ENCODE measurements at regions not wholly inside any gene's neighbourhood (a gene's known extent, or its start where the extent isn't known, plus 50 kb on each side); places are given as distances from the start of the nearest gene placed in this dataset.
"Not testable (repeated sequence)": the region's sequence is repeated elsewhere in the genome, so short reads cannot be mapped to it uniquely, and the experiment has no call there.

DNA sequence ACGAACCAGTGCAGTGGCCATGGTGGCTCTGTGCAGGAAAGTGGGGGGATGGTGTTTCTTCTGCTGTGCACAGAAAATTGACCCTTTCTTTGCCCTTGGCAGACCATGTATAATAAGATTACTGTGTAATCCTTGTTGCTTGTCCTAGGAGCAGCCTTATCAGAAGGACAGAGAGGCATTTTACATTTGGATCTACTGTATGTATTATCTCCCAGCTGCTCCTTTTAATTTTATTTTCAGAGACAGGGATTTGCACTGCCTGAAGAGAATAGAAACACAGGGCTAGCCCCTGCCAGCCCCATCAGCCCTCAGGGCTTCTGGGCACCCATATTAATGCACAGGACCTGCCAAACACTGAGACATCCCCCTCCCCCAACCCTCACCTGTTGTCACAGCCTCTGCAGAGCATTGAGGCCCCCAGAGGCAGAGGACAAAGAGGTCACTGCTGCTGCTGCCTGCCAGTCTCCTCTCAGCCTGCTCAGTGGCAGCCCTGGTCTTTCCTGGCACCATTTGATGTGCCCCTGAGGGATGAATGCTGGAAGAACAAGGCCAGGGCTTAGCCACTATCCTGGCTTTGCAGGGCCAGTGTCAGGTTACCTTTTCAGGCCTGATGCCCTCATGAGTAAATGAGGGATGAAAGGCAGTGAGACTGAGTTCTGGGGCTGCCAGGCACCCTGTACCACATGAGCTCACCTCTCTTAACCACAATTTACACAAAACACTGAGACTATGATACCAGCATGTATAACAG is 533.4 kb downstream of the NTRK3 start:
- DNase-seq (ENCODE audit: low read depth) = no peak

DNA sequence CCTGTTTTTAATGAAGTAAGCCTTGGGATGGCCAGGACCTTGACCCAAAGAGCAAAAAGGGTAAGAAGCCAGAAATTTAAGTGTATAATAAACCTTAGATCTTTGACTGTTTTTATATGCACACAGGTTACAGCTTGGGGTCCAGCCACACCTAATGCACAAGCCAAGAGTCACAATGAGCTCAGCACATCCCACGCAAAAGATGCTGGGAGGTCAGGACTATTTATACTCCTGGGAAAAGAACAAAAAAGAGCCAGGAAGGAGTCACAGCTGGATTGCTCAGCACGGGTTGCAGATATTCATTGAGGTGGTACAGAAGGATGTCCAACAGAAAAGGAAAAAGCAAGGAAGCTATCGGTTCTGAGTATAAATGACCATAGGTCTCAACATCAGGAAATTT is 536.3 kb downstream of the NTRK3 start:
- no peak for DNase-seq (ENCODE audit: low read depth)

DNA sequence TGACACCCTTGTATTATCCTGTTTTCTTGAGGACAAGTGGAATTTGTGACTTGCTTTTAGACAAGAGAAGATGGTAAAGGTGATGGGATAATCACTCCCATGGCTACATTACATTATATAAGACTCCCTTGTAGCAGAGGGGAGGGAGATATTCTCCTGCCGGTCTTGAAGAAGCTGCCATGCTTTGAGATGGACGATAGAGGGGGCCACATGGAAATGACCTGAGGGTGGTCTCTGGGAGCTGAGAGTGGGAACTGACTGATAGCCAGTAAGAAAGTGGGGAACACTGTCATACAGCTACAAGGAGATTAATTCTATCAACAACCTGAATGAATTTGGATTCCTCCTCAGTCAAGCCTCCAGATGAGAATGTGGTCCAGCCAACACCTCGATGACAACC is 540.1 kb downstream of the NTRK3 start:
- no peak for DNase-seq (ENCODE audit: low read depth)

DNA sequence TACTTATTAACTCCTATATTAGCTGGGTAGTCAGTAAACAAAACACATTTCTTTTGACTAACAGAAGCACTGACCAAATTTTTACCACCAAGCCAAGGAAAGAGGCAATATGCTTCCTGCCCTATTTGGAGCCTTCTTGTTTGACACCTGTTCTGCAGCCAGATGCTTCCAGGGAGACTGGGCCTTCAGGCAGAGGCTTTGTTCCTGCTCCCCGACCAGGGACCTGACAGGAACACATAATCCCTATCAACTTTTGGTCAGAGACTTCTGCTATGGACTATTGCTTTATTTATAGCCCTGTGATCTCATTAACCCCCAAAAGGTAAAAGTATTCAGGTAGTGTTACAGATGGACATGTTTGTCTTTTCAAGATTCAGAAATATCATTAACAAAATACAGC is 541.3 kb downstream of the NTRK3 start:
- no peak for DNase-seq (ENCODE audit: low read depth)

DNA sequence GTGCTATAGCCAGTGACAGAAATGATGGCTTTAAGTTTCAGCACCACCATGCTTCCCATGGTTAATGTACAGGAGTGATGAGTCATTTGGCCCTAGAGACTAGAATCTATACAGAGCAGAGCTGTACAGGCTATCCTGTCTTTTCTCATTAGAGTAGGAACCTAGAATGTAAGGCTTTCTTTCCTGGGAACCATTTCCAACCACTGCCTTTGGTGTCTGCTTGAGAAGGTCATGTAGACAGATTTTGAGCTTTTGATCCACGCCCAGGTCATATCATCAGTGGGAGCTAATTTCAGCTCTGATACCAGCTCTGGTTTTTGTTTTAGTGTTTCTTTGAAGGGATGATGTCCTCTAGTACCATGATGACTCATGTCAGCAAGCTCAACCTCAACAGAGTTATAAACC is 543.1 kb downstream of the NTRK3 start:
- no peak for DNase-seq (ENCODE audit: low read depth)

DNA sequence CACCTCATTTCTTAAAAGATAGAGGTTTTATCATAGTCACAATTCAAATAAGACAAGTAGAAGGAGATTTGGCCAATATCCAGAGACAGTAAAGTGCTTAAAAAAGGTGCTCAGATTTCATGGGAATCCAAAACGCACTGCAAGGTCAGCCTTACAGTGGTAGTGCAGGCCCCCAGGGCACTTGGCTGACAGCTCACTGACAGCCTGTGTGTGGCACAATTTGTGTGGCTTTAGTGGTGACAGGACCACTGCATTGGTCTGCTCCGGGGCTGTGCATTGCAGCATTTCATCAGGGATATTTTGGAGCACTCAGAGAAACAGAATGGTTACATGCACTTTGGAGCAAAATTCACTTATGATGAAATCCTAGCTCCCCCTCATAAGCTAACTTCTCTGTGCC is 544.3 kb downstream of the NTRK3 start:
- DNase-seq (ENCODE audit: low read depth) = no peak

DNA sequence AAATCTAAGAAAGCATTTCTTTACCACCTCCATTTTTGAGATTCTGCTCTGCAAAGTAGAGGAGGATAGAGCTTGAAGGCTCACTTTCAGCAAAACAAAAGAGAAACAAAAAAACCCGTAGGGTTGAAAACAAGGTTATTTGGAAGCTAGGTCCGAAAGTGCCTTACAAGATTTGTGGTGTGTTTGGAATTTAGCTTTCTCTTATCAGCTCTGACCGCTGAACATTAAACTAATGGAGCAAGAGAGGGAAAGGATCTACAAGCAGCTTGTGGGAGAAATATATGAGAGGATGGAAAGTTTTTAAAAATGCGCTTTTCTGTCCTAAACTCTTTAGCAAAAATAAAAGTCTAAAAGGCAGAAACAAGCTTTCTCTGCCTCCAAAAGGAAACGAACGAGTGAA is 545.5 kb downstream of the NTRK3 start:
- DNase-seq (ENCODE audit: low read depth) = no peak

DNA sequence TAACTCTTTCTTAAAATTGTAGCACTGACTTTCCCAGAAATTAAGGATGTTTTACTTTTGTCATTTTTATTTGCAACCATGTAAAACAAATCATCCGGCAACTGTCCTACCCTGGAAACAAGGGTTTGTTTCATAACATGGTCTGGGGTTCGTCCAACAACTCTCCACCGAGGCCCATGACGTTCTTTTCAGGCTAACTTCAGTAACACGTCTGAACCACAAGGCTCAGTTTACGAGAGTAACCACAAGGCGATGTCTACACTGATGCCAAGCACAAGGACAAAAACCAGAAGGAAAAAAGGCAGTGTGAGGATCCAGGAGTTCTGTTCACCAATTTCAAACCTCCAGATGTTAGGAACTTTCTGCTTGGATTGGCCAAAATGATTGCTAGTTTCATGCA is 546.1 kb downstream of the NTRK3 start:
- no peak for DNase-seq (ENCODE audit: low read depth)

DNA sequence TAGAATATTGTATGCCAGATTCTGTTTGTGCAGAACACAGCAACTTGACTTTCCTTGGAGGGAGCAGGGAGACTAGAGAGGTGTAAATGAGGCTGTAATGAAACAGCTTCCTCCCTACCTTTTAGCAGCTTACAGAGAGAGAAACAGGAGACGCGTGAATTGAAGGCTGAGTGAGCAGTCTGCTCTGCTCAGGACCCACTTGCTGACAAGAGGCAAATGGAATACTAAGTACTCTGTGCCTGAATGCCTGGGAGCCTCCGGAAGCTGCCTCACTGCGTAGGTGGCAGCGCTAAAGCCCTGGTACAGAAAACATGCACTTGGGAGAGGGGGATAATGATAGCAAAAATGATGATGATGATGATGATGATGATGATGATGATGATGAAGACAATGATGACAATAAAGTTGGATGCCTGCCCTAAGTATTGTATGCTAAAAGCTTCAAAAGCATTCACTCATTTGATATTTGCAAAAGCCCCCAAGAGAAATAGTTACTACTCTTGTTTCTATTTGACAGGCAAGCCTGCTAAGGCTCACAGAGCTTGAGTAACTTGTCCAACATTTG is 548.9 kb downstream of the NTRK3 start:
- DNase-seq (ENCODE audit: low read depth) = no peak

DNA sequence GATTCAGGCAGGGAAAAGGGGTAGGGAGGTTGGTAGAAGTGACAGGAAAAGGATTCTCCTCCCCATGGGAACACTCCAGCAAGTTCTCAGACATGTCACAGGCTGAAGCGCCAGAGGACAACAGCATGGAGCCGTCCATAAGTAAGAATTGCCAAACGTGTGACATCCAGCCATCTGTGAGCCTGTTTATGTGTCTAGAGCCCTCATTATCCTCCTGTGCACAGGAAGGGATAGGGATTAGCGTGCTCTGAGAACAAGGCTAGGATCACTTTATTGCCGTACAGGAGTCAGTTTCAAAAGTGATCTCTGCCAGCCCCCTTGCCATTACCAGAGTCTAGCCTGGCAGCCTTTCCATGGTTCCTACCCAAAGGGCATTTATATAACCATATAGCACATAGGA is 549.5 kb downstream of the NTRK3 start:
- DNase-seq (ENCODE audit: low read depth) = no peak

DNA sequence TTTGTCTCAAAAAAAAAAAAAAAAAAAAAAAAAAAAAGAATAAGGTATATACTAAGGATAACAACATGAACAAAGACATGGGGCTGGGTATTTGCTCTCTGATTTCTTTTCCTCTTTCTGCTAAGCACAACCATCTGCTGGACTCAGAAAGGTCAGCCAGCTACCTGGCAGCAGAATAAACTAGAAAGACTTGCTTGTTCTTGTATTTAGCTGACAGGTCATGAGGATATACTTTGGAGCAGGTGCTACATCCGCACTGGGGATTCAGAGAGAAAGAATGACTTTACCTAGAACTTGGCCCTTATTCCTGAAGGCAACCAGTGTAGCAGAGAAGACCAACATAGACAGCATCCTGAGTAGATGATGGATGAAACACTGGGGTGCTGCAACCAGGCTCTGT is 550.5 kb downstream of the NTRK3 start:
- no peak for DNase-seq (ENCODE audit: low read depth)

DNA sequence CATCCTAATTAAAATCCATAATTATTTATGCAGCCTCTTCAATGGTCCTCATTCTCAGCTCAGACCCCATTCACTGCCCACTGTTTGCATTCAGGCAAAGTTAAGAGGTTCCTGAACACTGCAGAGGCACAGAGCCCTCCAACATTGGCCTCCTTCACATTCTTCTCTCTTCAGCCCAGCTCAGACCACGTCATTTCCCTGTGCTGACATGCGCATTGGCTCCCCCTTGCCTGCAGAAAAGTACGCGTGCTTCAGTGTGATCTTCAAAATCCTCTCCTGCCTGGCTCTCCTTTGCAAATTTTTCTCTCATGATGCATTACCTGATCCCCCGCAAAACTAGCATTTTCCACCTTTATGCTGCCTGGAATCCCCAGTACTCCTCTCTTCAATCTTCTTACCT is 552.3 kb downstream of the NTRK3 start:
- DNase-seq (ENCODE audit: low read depth) = no peak

DNA sequence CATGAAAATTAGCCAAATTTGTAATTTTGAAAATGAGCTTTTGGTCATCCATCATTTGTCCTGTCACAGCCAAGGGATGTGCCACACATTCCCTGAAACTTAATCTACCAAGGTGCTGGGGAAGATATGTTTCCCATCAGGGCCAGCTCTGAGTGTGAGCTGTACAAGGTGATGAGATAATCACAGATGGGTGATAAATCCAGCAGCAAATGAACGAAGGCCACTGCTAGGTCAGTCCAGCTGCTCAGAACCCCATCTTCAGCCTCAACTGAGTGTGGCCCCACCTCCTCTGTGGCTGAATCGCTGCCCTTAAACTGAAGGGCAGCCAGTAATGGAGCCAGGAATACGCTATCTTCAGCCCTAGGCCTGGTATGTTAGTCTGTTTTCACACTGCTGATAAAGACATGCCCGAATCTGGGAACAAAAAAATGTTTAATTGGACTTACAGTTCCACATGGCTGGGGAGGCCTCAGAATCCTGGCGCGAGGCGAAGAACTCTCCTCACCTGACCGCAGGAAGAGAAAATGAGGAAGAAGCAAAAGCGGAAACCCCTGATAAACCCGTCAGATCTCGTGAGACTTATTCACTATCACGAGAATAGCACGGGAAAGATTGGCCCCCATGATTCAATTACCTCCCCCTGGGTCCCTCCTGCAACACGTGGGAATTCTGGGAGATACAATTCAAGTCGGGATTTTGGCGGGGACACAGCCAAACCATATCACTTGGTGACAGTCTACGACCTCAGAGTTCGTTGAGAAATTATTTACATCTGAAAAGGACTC is 553.0 kb downstream of the NTRK3 start:
- DNase-seq (ENCODE audit: low read depth) = no peak

DNA sequence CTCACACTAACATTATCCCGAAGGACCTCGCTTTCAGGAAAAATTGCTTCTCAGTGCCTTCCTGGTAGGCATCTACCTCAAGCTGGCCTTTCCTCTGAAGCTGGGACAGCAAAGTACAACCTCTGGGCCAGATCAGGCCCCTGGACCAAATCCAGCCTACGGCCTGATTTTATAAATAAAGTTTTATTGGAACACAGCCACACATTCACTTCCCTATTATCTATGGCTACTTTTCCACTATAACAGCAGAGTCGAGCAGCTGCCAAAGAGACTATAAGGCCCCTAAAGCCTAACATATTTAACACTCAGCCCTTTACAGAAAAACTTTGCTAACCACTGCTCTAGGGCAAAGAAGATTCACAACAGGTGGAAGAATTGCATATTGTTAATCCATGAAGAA is 554.3 kb downstream of the NTRK3 start:
- no peak for DNase-seq (ENCODE audit: low read depth)

DNA sequence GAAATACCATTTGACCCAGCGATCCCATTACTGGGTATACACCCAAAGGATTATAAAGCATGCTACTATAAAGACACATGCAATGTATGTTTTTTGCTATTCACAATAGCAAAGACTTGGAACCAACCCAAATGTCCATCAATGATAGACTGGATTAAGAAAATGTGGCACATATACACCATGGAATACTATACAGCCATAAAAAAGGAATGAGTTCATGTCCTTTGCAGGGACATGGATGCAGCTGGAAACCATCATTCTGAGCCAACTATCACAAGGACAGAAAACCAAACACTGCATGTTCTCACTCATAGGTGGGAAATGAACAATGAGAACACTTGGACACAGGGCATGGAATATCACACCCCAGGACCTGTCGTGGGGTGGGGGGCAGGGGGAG is 558.1 kb downstream of the NTRK3 start:
- not testable (repeated sequence) for DNase-seq (ENCODE audit: low read depth)

DNA sequence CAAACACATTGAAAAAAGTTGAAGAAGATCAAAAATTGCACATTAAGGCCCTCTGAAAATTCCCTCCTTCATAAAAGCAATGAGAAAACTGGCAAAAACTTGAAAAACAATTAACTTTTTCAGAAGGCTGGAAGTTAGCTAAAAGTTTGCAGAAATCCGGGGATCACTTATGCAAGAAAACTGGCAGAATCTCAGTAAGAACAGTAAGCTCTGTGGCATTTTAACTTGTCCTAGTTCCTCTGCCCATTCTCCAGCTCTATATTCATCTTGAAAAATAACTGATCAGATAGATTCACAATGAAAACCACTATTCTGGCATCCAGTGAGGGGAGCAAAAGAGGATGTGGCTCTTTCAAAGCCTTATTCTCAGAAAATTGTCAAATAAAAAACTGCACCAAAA is 566.8 kb downstream of the NTRK3 start:
- no peak for DNase-seq (ENCODE audit: low read depth)

DNA sequence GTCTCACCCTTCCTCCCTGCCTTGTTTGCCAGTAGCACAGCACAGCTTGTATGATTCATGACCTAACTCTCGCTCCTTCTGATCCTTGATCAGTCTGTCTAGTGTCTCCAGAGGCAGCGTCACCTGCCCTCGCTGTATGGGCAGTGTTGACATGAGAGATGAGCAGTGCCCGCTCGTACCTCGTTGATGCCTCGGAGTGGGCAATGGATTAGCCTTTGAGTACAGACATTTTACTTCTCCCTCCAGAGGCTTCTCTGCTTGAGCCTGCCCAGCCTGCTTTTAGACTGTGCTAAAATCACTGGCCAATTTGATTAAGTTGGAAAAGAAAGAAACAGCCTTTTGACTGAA is 569.0 kb downstream of the NTRK3 start:
- no peak for DNase-seq (ENCODE audit: low read depth)

DNA sequence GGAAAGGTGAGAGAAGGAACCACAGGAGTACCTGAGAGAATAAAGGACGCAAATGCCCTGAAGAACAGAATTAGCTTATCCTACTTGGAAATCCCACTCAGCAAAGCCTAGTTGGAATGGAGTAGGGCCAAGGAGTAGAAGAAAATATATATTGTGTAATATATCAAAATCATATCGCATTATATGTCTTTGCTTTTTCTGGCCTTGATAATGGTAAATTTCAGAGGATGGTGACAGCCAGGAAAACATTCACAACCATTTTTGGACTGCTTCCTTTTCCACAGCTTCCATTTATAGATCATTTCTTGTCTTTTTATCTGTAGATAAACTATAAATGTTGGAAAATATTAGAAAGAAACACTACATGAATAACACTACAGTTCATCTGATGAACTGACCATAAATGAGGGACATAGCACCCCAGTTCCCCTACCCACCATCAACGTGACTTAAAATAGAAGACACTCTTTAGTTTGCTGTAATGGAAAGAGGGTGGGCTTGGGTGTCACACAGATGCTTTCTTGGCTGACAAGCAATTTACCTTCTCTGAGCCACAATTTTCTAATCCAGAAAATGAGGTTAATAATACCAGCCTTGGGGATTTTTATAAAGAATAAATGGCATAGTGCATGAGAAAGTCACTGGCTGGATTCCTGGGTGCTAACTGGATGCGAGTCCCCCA is 569.6 kb downstream of the NTRK3 start:
- no peak for DNase-seq (ENCODE audit: low read depth)

DNA sequence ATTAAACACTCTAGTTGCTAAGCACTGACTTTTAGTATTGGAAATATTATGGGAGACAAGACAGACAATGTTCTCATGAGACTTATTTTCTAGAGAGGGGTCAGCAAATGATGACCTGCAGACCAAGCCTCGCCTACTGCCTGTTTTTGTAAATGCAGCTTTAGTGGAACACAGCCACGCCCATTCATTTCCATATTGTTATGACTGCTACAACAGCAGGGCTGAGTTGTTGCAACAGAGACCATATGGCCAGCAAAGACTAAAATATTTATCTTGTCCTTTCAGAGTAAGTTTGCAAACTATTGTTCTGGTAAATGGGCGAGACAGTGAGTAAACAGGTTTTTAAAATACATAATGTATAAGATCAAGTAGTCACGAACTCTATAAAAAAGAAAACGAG is 570.2 kb downstream of the NTRK3 start:
- DNase-seq (ENCODE audit: low read depth) = no peak

DNA sequence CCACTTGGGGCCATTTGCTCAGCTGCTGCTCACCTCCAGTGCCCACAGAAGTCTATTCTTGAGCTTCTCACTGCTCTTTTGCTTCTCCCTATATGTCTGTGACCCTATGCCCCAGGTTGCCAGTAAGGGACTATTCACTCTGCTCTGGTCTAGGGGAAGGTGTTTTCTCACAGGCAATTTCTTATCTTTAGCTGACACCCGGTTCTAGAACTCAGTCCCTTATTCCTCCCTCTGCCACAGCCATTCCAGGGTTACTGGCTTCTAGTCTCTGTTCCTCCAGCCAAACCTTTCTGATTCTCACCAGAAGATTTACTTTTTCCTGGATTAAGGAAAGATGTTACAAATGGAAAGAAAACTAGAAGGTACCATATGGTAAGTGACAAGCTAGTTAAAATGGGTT is 574.0 kb downstream of the NTRK3 start:
- DNase-seq (ENCODE audit: low read depth) = peak; percentile 48

DNA sequence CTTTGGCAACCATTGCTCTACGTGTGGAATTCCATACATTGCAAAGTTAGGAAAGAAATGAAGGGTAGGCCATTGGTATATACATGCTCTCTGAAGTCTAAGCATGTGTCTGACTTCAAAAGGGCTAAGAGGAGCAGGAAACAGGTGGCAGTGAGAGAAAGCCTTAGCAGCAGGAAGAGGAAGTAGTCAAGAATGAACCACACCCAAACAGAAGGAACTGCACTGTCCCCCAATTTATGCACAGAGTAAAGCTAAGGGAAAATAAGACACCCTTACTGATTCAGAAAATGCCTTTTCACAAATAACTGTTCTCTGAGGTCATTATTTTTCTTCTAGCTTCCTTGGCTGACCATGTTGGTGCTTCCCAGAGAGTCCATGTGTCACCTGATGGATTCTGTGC is 575.4 kb downstream of the NTRK3 start:
- DNase-seq (ENCODE audit: low read depth) = peak; percentile 65

DNA sequence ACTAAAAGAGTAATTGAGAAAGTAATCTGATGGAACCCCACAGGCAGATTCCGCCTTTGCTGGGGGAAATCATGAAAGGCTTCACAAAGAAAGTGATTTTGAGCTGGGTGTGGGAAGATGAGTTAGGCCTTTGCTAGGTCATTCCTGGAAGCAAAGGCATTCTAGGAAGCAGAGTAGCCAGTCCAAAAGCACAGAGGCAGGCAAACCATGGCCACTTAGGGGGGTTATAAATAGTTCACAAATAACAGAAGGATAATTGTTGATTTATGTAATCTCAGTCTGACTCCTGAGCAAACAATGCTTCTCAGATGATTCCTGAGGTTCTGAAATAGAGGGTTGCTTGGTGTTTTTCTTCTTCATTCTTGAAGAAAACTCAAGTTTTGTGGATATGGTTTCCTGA is 576.3 kb downstream of the NTRK3 start:
- DNase-seq (ENCODE audit: low read depth) = no peak

DNA sequence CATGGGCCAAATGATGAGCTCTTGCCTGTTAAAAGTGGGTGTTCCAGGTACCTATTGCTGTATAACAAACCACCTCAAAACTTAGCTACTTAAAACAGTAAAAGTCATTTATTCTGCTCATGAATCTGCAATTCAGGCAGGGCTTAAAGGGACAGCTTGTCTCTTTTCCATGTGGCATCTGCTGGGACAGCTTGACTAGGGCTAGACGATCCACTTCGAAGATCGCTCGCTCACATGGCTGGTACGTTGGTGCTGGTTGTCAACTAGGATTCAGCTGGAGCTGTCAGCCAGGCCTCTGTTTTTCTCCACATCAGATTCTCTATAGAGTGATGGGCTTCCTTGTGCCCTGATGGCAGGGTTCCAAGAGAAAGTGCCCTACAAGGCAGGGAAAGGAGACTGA is 581.3 kb downstream of the NTRK3 start:
- DNase-seq (ENCODE audit: low read depth) = no peak

Data from CMK (cell line).